ENCODE measurements at regions not wholly inside any gene's neighbourhood (a gene's known extent, or its start where the extent isn't known, plus 50 kb on each side); places are given as distances from the start of the nearest gene placed in this dataset.

GRCh38 chr6:68094070-68094469 lies 541.0 kb upstream of the ADGRB3 start:
- no peak for TF ChIP-seq POLR2AphosphoS5 (IDR thresholded peaks at IDR 0.05; ENCODE audit: low read depth, low read length)
- no peak for TF ChIP-seq TAF1 (IDR thresholded peaks at IDR 0.05; ENCODE audit: low read depth, low read length)
- TF ChIP-seq POLR2A (IDR thresholded peaks at IDR 0.05; ENCODE audit: low read depth, low read length): no peak
- TF ChIP-seq PAX5 (IDR thresholded peaks at IDR 0.05; ENCODE audit: insufficient read depth, low read length, severe bottlenecking): no peak
- TF ChIP-seq POU2F2 (IDR thresholded peaks at IDR 0.05; ENCODE audit: low read depth, low read length): no peak
- peak; percentile 95 for TF ChIP-seq SPI1 (IDR thresholded peaks at IDR 0.05; ENCODE audit: low read depth, low read length)

All from GM12891 (cell line).